Neural progenitor cell (in vitro differentiated cells): ENCODE measurements at regions not wholly inside any gene's neighbourhood (a gene's known extent, or its start where the extent isn't known, plus 50 kb on each side); places are given as distances from the start of the nearest gene placed in this dataset.
A peak's percentile ranks its signal among the peaks of the same experiment; 100 is the strongest.

Experiments used
- DNase-seq: peaks from one replicate; pipeline ENCODE4 v3.0.0-alpha.2; 2016; ENCODE audit warnings: low spot score
- H2AFZ ChIP-seq: fragments of 200-600 bp; sonication (generic); replicated peaks from 2 replicates; pipeline ENCODE4 v1.6.1; 2016; ENCODE audit warnings: antibody characterized with exemption
- H3F3A ChIP-seq: fragments of 200-600 bp; sonication (generic); 2 replicates; pipeline ENCODE4 v1.6.1; 2016; ENCODE audit warnings: antibody characterized with exemption, low read depth
- H3K27ac ChIP-seq: fragments of 200-600 bp; sonication (generic); 2 replicates; pipeline ENCODE4 v1.5.1; 2016; ENCODE audit warnings: mild to moderate bottlenecking
- H3K27me3 ChIP-seq: fragments of 200-600 bp; sonication (generic); 2 replicates; pipeline ENCODE4 v1.6.1; 2016; ENCODE audit warnings: mild to moderate bottlenecking, moderate library complexity
- H3K36me3 ChIP-seq: fragments of 200-600 bp; sonication (generic); 2 replicates; pipeline ENCODE4 v1.5.1; 2016
- H3K4me1 ChIP-seq: fragments of 200-600 bp; sonication (generic); 2 replicates; pipeline ENCODE4 v1.6.1; 2016; ENCODE audit warnings: mixed run types
- H3K4me2 ChIP-seq: fragments of 200-600 bp; sonication (generic); 2 replicates; pipeline ENCODE4 v1.6.1; 2016
- H3K4me3 ChIP-seq: fragments of 200-600 bp; sonication (generic); 2 replicates; pipeline ENCODE4 v1.5.1; 2016
- H3K79me2 ChIP-seq: fragments of 200-600 bp; sonication (generic); 2 replicates; pipeline ENCODE4 v1.6.1; 2016; ENCODE audit warnings: low read depth
- H3K9ac ChIP-seq: fragments of 200-600 bp; sonication (generic); 2 replicates; pipeline ENCODE4 v1.6.1; 2016
- H3K9me3 ChIP-seq: fragments of 200-600 bp; sonication (generic); 2 replicates; pipeline ENCODE4 v1.5.1; 2016; ENCODE audit warnings: low read depth
- H4K20me1 ChIP-seq: fragments of 200-600 bp; sonication (generic); 2 replicates; pipeline ENCODE4 v1.6.1; 2016; ENCODE audit warnings: low read depth
- H3K27ac Mint-ChIP-seq: 3 replicates; pipeline ENCODE4 v1.8.0; 2021; ENCODE audit warnings: mixed read lengths
- H3K27me3 Mint-ChIP-seq: 2 replicates; pipeline ENCODE4 v1.8.0; 2022; ENCODE audit warnings: low read depth, mild to moderate bottlenecking, inconsistent platforms, moderate library complexity, mixed read lengths; ENCODE audit not compliant: insufficient read depth
- H3K36me3 Mint-ChIP-seq: 3 replicates; pipeline ENCODE4 v1.8.0; 2021; ENCODE audit warnings: mixed read lengths
- H3K4me1 Mint-ChIP-seq: 3 replicates; pipeline ENCODE4 v1.8.0; 2021; ENCODE audit warnings: mixed read lengths
- H3K4me3 Mint-ChIP-seq: 3 replicates; pipeline ENCODE4 v1.8.0; 2021; ENCODE audit warnings: mild to moderate bottlenecking, moderate library complexity, mixed read lengths
- H3K9me3 Mint-ChIP-seq: 3 replicates; pipeline ENCODE4 v1.8.0; 2020; ENCODE audit warnings: mixed read lengths
- EZH2 ChIP-seq: fragments of 200-600 bp; sonication (generic); IDR thresholded peaks from 2 replicates; pipeline ENCODE4 v1.6.1; 2017; ENCODE audit warnings: antibody characterized with exemption, mild to moderate bottlenecking, moderate library complexity
- EZH2phosphoT487 ChIP-seq: fragments of 200-600 bp; sonication (generic); IDR thresholded peaks from 2 replicates; pipeline ENCODE4 v1.6.1; 2017; ENCODE audit warnings: antibody characterized with exemption
- TF ChIP-seq, protein P1 (sequence below): fragments of 200-600 bp; sonication (generic); IDR thresholded peaks from 2 replicates; pipeline ENCODE4 v1.5.1; 2017; ENCODE audit warnings: antibody characterized with exemption, mild to moderate bottlenecking

DNA sequence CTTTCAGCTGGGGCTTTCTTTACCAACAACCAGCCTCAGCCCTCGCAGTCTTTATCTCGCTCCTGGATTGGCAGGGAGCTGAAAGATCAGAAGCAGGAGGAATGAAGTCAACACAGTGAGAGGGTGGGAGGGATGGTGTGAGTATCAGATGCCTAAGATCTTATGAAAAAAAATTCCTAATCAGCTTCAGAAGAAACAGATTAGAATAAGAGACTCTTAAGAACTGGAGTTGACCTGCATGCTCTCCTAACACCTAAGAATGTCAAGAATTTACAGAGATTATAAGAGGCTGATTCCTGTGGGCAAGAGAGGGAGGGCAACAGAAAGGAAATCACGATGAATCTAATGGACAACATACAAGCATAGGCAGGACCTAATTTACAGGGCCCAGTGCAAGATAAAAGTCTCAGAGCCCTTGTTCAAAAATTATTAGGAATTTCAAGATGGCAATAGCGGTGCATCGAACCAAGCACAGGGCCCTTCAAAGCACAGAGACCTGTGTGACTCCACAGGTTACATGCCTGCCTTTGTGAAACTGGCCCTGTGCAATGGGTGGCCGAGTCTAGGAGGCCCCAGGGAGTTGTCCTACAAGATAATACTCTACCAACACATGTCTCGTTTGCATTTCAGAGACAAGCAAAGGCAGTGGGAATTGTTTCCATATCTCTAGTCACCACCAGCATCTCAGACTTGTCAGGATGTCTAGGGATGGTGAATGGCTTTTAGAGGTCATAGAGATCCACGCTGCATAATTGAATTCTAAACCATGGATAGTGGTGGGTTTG is 65.3 kb upstream of the PPP2R5A start:
- Histone ChIP-seq H3K4me3 (no peak overlapping the region), H3F3A (no peaks in the 10 kb centered on the region), H3K4me1 (peaks cover 17% of the 10 kb centered on the region), H3K9ac (no peak overlapping the region), H3K27ac (peak overlapping the region; percentile 21), H3K79me2 (no peaks in the 10 kb centered on the region), H3K4me2 (peak overlapping the region; percentile 51), H3K27me3 (no peaks in the 10 kb centered on the region), H3K36me3 (no peaks in the 10 kb centered on the region), H3K9me3 (no peaks in the 10 kb centered on the region), H2AFZ (no peak overlapping the region), H4K20me1 (no peaks in the 10 kb centered on the region)
- peak overlapping the region; percentile 72 for H3K27ac Mint-ChIP-seq
- H3K9me3 Mint-ChIP-seq = peaks cover 7% of the 10 kb centered on the region
- peaks cover 26% of the 10 kb centered on the region for H3K4me1 Mint-ChIP-seq
- peak; percentile 51 for DNase-seq
- H3K27me3 Mint-ChIP-seq = no peaks in the 10 kb centered on the region
- peaks cover 3% of the 10 kb centered on the region for H3K36me3 Mint-ChIP-seq
- TF ChIP-seq EZH2 = no peak
- TF ChIP-seq, protein P1, sequence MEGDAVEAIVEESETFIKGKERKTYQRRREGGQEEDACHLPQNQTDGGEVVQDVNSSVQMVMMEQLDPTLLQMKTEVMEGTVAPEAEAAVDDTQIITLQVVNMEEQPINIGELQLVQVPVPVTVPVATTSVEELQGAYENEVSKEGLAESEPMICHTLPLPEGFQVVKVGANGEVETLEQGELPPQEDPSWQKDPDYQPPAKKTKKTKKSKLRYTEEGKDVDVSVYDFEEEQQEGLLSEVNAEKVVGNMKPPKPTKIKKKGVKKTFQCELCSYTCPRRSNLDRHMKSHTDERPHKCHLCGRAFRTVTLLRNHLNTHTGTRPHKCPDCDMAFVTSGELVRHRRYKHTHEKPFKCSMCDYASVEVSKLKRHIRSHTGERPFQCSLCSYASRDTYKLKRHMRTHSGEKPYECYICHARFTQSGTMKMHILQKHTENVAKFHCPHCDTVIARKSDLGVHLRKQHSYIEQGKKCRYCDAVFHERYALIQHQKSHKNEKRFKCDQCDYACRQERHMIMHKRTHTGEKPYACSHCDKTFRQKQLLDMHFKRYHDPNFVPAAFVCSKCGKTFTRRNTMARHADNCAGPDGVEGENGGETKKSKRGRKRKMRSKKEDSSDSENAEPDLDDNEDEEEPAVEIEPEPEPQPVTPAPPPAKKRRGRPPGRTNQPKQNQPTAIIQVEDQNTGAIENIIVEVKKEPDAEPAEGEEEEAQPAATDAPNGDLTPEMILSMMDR = no peak
- TF ChIP-seq EZH2phosphoT487 = no peak
- peak overlapping the region; percentile 13 for H3K4me3 Mint-ChIP-seq

DNA sequence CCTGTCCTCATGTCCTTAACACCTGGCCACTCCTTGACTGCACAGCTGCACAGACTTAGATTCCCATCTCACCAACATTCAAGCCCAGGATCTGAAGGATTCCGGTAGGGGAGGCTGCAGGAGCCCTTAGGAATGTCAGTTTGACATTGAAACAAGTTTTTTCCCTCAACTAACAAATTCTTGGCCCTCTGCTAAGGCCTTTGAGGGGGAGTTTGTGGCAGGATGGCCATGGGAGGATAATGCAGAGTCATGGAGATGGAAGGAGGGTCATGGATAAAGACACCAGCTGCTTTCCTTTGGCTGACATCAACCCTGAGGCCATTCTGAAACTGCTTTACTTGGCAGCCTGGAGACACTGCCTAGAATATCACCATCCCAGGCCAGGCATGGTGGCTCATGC is 63.4 kb upstream of the PPP2R5A start:
- Histone ChIP-seq H3K4me3 (no peak overlapping the region), H3K4me1 (peaks cover 29% of the 10 kb centered on the region), H3K4me2 (no peak overlapping the region), H3K9me3 (no peaks in the 10 kb centered on the region), H2AFZ (no peak overlapping the region), H3F3A (peaks cover 6% of the 10 kb centered on the region), H4K20me1 (peaks cover 4% of the 10 kb centered on the region), H3K27me3 (no peaks in the 10 kb centered on the region), H3K79me2 (no peaks in the 10 kb centered on the region), H3K27ac (no peak overlapping the region), H3K36me3 (no peaks in the 10 kb centered on the region), H3K9ac (no peak overlapping the region)
- Mint-ChIP-seq H3K4me1 (peaks cover 28% of the 10 kb centered on the region), H3K9me3 (peaks cover 2% of the 10 kb centered on the region), H3K4me3 (no peak overlapping the region), H3K27me3 (no peaks in the 10 kb centered on the region), H3K36me3 (no peaks in the 10 kb centered on the region), H3K27ac (no peak overlapping the region)
- TF ChIP-seq EZH2phosphoT487 (no peak), EZH2 (no peak)
- TF ChIP-seq, protein P1 = no peak
- no peak for DNase-seq

DNA sequence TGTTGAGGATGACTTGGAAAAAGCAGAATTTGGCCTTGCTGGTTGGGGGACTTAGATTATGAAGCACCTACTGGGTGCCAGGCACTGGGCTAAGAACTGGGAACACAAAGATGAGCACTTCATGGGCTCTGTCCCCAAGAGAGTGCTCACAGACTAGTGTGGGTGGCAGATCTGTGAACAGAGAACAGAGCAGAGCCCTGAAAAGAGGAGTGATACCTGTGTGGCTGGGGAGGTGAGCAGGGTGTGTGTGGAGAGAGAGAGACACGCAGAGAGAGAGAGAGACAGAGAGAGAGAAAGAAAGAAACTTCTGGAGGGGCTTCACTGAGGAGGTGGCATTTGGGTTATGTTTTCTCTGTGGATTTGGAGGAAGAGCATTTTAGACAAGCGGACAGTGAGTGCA is 61.1 kb upstream of the PPP2R5A start:
- Histone ChIP-seq H3F3A (peaks cover 6% of the 10 kb centered on the region), H3K4me1 (peaks cover 22% of the 10 kb centered on the region), H3K27me3 (no peaks in the 10 kb centered on the region), H3K4me2 (no peak overlapping the region), H3K36me3 (no peaks in the 10 kb centered on the region), H4K20me1 (peaks cover 4% of the 10 kb centered on the region), H2AFZ (no peak overlapping the region), H3K4me3 (no peak overlapping the region), H3K9me3 (no peaks in the 10 kb centered on the region), H3K27ac (no peak overlapping the region), H3K9ac (no peak overlapping the region), H3K79me2 (no peaks in the 10 kb centered on the region)
- H3K4me3 Mint-ChIP-seq = no peak overlapping the region
- no peaks in the 10 kb centered on the region for H3K9me3 Mint-ChIP-seq
- no peak for DNase-seq
- no peaks in the 10 kb centered on the region for H3K36me3 Mint-ChIP-seq
- TF ChIP-seq EZH2phosphoT487 (no peak), EZH2 (no peak)
- TF ChIP-seq, protein P1 = no peak
- no peak overlapping the region for H3K27ac Mint-ChIP-seq
- peaks cover 12% of the 10 kb centered on the region for H3K4me1 Mint-ChIP-seq
- H3K27me3 Mint-ChIP-seq = no peaks in the 10 kb centered on the region
